ENCODE measurements at regions not wholly inside any gene's neighbourhood (a gene's known extent, or its start where the extent isn't known, plus 50 kb on each side); places are given as distances from the start of the nearest gene placed in this dataset.

GRCh38 chr7:63093481-63093880 lies 905.2 kb upstream of the ZNF722 start:
- H3K27me3 ChIP-seq (ENCODE audit: control insufficient read depth in 2 of 2, insufficient read depth in 2 of 2, low read length in 2 of 2): no peaks in the 10 kb centered on the region
- H2AFZ ChIP-seq (ENCODE audit: low read depth, low read length): no peak overlapping the region
- H3K79me2 ChIP-seq (ENCODE audit: control insufficient read depth, insufficient read depth, low read length): no peaks in the 10 kb centered on the region
- H3K9me3 ChIP-seq (replicated peaks; ENCODE audit: control insufficient read depth, insufficient read depth, low read length): peaks cover 3% of the 10 kb centered on the region
- H3K4me3 ChIP-seq (replicated peaks in 1 of 3; ENCODE audit: insufficient read depth in 1 of 3, low read depth in 1 of 3, low read length in 3 of 3): no peak overlapping the region
- no peak overlapping the region for H3K27ac ChIP-seq (ENCODE audit: insufficient read depth, low read depth, low read length)
- no TSS peak for BruUV-seq (replicated peaks)
- H3K9ac ChIP-seq (replicated peaks; ENCODE audit: extremely low read depth, insufficient read depth, low read length): no peak overlapping the region
- no peaks in the 10 kb centered on the region for H3K36me3 ChIP-seq (ENCODE audit: control insufficient read depth in 2 of 2, extremely low read depth in 1 of 2, insufficient read depth in 2 of 2, low read length in 2 of 2)
- ChIA-PET POLR2A (no interaction called here), CTCF (no interaction called here)
- no peak overlapping the region for H3K4me2 ChIP-seq (ENCODE audit: insufficient read depth, low read length)
- no peaks in the 10 kb centered on the region for H3K9me1 ChIP-seq (replicated peaks; ENCODE audit: control insufficient read depth, extremely low read depth, insufficient read depth, low read length)
- no peaks in the 10 kb centered on the region for H3K4me1 ChIP-seq (ENCODE audit: control insufficient read depth, extremely low read depth, insufficient read depth, low read length)
- DNase-seq (ENCODE audit: low read depth, low spot score) (no peak), FAIRE-seq (no peak)
- intact Hi-C loops (cut with micrococcal nuclease): no loop called here
- TF ChIP-seq EZH2 (IDR thresholded peaks at IDR 0.05; ENCODE audit: borderline replicate concordance, low read depth, low read length, severe bottlenecking): no peak
- TF ChIP-seq, protein P1, sequence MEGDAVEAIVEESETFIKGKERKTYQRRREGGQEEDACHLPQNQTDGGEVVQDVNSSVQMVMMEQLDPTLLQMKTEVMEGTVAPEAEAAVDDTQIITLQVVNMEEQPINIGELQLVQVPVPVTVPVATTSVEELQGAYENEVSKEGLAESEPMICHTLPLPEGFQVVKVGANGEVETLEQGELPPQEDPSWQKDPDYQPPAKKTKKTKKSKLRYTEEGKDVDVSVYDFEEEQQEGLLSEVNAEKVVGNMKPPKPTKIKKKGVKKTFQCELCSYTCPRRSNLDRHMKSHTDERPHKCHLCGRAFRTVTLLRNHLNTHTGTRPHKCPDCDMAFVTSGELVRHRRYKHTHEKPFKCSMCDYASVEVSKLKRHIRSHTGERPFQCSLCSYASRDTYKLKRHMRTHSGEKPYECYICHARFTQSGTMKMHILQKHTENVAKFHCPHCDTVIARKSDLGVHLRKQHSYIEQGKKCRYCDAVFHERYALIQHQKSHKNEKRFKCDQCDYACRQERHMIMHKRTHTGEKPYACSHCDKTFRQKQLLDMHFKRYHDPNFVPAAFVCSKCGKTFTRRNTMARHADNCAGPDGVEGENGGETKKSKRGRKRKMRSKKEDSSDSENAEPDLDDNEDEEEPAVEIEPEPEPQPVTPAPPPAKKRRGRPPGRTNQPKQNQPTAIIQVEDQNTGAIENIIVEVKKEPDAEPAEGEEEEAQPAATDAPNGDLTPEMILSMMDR (IDR thresholded peaks at IDR 0.05; ENCODE audit: extremely low read depth in 1 of 2, insufficient read depth in 1 of 2, low read depth in 1 of 2, low read length in 2 of 2): no peak
- TF ChIP-seq MAX (IDR thresholded peaks at IDR 0.05; ENCODE audit: insufficient read depth, insufficient read length): no peak
- no peak for TF ChIP-seq FOS (IDR thresholded peaks at IDR 0.05; ENCODE audit: borderline replicate concordance, insufficient read depth, low read length)
- TF ChIP-seq POLR2A (IDR thresholded peaks at IDR 0.05; ENCODE audit: low read depth, low read length): no peak
- TF ChIP-seq JUN (IDR thresholded peaks at IDR 0.05; ENCODE audit: borderline replicate concordance, insufficient read depth, insufficient read length, low read depth): no peak
- no peak for TF ChIP-seq GATA2 (IDR thresholded peaks at IDR 0.05; ENCODE audit: insufficient read depth, insufficient read length, low read depth, low read length)
- no peak for TF ChIP-seq MYC (IDR thresholded peaks at IDR 0.05; ENCODE audit: low read depth, low read length)
- no peak for TF ChIP-seq POLR2AphosphoS5 (IDR thresholded peaks at IDR 0.05; ENCODE audit: insufficient read depth, low read depth, low read length)
- no peaks in the 10 kb centered on the region for H4K20me1 ChIP-seq (replicated peaks; ENCODE audit: control insufficient read depth, extremely low read depth, insufficient read depth, low read length)
- dilution Hi-C loops (cut with MboI; ENCODE audit: extremely low pct_ligation_motif_present, low sequenced_read_pairs): no loop called here

All from endothelial cell of umbilical vein (primary cell).